Brain pericyte (primary cell): ENCODE measurements at regions not wholly inside any gene's neighbourhood (a gene's known extent, or its start where the extent isn't known, plus 50 kb on each side); places are given as distances from the start of the nearest gene placed in this dataset.
"Not testable (repeated sequence)": the region's sequence is repeated elsewhere in the genome, so short reads cannot be mapped to it uniquely, and the experiment has no call there.

Source experiments
- DNase-seq: peaks from one replicate; pipeline ENCODE4 v3.0.0-alpha.2; 2012; ENCODE audit warnings: low read depth, low spot score

DNA sequence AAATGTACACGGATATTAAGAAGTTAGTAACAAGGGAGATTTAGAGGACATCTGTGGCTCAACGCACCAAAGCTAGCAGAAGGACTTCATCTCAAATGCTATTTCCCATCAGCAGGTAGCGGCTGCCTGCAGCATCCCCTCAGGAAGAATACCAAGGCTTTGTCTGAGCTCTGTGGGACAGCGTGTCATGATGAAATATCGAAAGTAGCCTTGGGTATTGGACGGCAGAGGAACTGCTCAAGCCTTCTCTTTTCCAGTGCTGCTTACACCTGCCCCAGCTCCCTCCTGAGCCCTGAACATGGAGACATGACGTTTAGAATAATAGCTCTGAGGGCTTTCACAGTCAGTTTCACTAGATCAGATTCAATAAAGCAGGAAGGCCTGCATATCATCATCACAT is 241.6 kb downstream of the SUCLG1 start:
- no peak for DNase-seq

DNA sequence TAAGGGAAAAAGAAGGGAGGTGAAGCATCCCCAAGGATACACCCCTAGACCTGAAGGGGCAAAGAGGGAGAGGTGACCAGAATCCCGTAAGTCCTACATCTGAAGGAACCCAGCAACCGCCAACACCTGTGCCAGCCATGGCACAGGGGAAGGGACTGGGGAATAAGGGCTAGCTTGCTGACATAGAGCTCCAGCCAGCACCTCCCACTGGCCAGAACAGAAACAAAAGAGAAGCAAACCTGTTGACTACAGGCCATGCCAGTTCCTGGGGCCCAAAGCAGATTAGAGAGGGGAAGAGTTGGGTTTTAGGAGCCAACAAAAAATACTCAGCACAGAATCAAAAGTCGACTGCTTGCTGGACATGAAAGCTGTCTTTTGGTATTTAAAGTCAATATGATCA is 244.6 kb downstream of the SUCLG1 start:
- DNase-seq = no peak

DNA sequence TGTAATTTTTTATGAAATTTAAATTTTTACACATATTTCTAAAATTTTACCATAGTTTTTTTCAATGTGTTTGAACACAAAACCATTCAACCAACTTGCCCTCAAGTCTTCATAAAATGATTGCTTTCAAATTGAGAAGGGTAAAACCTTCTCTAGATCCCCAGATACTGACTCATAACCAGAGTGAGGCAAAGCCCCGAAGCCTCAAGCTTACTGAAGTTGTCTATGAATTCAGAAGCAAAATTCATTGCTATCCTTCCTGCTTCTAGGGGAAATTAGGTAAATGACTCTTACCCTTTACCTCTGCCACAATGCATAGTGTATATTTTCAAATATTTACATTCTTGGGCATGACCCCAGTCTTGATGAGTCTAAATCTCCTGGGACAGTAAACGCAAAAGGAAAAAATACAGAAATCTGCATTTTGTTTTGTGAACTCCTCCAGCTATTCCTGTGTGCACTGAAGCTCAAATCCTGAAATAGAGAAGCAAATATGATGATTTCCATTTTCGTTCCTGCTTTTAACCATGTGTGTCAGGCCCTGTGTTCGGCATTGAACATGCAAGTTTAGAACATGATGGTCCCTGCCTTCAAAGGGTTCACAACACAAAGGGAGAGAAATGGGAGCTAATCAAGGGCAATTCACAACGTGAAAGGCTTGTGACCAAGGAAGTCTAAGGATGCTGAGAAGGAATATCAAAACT is 246.3 kb downstream of the SUCLG1 start:
- no peak for DNase-seq

DNA sequence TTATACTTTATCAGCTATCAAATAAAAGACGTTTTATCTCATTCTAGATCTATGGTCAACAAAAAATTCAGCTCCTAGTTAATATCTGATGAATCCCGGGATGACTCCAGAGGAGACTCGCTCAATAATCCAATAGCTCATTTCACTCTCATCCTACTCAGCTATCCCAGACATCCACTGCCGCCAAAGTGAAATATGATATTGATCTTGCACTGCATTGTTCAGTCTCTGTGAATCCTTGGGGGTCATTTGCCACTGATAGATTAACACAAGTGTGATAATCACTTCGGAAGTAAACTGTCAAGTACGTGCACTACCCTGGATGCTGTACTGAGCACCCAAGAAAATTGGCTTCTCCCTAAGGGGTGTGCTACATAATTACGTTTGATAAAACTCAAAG is 249.1 kb downstream of the SUCLG1 start:
- DNase-seq = no peak

DNA sequence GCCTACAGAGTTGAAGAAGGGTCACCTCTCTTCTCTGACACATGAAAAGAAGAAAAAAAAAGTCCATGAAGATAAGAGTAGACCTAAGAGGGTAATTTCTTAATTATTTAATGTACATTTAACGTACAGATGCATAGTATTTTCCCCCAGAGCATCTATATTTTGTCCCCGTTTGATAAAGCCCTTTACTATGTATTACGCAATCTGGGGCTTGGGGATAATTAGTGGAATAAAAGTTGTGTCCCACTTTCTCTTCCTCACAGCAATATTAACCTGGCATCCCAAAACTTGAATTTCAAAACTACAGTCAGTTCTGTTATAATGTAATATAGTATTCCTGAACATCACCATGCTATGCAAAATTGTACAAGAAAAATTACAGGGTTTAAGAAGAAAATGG is 254.1 kb downstream of the SUCLG1 start:
- DNase-seq = no peak

DNA sequence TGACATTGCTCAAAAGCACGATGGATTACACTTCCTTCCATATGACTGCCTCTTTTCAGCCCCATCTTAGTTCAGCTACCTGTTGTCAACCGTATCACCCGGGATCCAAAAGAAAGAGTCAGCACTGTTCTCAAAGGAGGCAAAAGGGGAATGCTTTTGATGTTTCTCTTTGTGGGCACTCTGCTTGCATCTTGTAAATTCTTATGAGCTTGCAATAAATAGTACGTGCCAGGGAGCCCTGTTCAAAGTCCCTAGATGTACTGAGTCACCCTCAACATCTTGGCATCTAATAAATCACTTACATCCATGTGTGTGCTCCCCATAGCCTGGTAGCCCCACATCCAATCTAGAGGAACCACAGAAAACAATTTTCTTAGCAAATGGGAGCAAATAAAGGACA is 256.9 kb downstream of the SUCLG1 start:
- no peak for DNase-seq

DNA sequence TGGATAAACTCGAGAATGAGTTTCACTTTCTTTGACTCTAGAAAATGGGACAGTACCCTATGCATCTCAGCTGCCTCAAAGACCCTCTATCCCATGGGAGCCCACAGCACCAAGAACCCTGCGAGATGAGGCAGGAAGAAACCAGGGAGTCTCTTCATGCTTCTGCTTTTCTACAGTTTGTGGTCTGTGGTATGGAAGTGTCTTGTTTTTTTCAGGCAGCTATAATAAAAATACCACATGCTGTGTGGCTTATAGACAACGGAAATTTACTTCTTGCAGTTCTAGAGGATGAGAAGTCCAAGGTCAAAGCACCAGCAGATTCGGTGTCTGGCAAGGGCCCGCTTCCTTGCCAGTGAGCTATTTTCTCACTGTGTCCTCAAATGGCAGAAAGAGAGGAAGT is 257.9 kb downstream of the SUCLG1 start:
- no peak for DNase-seq

DNA sequence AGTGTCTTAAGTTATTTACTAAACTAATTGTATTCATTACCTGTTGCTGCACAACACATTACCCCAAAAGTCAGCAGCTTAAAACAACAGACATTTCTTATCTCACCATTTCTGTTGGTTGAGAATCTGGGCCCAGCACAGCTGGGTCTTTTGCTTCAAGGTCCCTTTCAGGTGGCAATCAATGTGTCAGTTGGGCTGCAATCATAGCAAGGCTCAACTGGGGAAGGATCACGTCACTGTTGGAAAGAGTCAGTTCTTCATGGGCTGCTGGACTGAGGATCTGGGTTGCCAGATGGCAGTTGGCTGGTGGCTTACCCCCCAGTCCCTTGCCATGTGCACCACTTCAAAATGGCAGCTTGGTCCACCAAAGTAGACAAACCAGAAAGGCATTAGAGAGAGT is 261.2 kb downstream of the SUCLG1 start:
- DNase-seq = no peak

DNA sequence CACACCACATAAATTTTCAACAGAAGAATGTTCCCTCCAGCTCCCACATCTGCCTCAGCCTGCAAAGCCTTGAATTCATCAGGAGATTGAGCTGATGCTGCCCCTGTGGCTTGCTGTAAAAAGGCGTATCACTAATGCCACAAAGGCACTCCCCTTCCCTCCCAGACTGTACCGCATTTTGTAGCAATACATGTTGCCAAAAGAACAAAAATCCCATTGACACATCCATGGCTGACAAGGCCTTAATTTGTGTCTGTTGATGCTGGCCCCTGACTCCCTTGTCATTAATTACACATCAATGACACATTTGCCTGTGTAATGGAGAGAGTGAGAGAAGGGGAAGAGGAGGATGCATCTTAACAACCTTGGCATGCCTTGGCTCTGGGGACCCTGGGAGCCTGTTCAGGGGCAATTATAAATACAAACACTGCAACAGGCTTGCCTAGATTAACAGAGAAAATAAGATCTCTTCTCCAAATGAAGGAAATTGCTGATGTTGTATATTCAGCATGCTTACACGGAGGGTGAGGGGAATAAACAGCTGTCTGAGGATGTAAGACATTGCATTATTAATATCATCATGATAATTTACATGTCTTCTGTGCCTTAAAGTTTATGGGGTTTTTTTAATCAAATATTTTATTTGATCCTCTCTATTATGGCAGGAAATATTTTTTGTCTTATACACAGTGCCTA is 264.0 kb downstream of the SUCLG1 start:
- DNase-seq = no peak

DNA sequence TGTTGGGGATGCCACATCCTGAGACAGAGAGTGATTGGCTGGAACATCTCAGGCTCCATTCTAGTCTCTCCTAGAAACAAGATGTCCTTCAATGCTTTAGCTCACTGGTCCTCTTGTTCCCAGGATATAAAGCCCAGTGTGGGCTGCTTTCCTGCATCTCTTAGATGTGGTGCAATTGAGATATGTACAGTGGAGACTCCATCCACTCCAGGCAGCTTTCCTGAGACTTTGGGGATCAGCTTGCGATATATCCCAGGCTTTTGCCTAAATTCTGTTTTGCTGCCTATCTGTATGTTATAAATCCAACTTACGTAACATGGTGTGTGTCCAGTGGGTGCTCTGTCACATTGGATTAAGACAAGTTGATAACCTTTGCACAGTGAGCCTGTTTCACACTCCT is 264.9 kb downstream of the SUCLG1 start:
- no peak for DNase-seq

DNA sequence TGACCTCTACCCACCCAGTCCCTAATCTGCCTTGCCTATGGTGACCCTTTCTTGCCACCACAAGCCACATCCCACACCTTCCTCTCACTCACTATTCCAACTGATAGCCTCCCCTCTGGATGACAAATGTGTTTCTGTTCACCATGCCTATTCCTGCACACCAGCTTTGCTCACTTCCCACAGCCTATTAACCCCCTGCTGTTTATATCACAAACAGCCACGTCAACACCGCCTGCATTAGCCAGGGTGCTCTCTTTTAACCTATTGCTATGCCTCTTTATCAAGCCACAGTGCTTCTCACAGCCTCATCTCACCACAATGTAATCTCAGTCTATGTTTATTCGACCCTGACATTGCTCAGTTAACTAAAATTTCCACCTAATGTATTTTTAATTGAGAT is 271.8 kb downstream of the SUCLG1 start:
- no peak for DNase-seq

DNA sequence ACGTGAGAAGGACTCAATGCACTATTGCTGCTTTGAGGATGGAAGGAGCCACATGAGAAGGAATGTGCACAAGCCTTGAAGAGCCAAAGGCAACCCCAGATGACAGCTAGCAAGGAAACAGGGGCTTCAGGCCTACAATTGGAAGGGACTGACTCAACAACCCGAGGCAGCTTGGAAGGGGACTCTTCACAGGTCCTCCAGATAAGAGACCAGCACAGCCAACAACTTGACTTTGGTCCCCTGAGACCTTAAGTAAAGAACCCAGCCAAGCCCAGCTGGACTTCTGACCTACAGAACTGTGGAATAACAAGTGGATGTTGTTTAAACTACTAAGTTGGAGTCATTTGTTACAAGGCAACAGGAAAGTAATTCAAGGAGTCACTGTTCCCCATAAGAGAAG is 277.2 kb downstream of the SUCLG1 start:
- DNase-seq = no peak

DNA sequence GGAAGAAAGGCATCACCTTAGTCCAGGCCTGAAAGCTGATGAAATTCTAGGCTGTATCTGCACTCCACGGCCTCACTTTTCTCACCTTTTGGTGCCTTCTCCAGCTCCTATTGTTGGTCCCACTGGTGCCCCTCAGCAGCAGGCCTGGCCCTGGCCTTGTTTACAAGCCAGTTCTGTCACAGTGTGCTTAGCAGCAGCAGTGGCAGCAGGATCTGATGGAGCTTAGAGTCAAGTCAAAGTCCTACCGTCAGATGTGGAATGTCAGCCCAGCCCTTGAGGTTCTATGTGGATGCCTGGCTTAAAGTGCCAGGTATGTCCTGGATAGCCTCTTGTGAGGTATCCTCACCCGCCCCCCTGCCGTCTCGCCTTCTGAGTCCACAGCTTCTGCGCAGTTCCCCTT is 281.3 kb downstream of the SUCLG1 start:
- DNase-seq = no peak

DNA sequence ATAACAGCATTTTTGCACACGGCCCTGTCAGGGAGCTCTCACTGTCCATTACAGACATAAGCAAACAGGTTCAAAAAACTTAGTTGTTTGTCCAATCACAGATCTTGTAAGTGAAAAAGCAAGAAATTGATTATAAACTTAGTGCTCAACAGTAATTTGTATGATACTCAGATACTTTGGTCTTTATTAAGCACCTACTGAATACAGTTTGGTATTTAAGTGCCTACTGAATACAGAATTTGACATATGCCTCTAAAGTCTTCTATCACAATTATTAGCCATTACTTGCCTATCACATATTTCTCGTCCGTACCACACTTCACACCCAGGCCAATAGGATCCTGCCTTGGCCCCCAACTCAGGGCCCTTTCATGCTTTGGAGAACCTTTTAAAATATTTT is 283.1 kb downstream of the SUCLG1 start:
- DNase-seq = no peak

DNA sequence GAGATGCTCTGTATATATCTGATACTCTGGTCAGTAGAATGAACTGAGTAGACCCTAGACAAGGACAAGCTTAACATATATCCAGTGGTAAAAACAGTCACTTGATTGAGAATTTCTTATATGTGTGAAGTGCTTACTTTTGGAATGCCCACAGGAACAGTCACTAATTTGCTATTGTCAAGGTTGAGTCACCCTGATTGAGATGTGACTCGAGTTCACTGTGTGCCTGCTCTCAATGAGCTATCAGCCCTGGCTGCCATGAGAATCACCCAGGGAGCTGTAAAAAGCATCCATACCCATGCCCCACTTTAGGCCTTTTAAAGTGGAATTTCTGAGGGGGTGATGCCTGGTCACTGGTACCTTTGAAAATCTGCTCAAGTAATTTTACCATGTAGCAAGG is 283.7 kb downstream of the SUCLG1 start:
- no peak for DNase-seq

DNA sequence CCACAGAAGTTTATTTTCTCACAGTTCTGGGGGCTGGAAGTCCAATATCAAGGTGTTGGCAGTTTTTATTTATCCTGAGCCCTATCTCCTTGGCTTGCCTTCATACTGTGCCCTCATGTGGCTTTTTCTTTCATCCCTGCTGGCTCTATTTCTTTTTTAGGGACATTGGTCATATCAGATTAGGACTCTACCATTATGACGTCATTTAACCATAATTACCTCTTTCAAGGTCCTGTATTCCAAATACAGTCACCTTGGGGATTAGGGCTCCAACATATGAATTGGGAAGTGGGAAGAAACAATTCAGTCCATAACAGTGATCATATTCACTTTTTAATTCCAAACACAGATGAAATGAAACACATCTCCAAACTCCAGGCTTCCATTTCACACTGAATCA is 286.0 kb downstream of the SUCLG1 start:
- no peak for DNase-seq

DNA sequence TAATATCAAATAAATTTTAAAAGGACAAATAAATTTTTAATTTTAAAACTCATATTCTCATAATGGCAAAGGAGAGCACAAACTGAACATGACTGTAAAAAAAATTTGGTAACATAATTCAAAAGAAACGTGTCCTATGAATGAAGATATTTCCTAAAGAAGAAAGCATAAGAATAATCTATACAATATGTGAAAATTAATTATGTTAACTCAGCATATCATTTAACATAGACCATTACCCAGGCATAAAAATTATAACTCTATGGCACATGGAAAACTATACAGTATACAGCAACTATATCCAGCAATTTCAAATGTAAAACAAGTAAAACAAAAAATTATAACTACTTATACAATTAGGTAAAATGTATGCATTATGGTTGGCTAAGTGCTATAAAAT is 288.1 kb downstream of the SUCLG1 start:
- no peak for DNase-seq

DNA sequence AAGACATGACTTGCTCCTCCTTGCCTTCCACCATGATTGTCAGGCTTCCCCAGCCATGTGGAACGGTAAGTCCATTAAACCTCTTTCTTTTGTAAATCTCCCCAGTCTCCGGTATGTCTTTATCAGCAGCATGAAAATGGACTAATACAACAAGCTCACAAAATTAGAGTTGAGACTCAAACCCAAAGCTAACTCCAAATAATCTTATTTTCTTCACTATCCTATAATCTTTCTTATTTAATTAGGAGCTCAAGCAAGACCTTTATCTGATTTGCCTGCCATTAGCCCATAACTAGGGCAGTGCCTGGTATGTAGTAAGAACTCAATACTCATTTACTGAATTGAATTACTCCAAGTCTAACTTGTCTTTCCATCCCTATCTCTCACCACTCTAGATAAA is 289.2 kb downstream of the SUCLG1 start:
- no peak for DNase-seq

DNA sequence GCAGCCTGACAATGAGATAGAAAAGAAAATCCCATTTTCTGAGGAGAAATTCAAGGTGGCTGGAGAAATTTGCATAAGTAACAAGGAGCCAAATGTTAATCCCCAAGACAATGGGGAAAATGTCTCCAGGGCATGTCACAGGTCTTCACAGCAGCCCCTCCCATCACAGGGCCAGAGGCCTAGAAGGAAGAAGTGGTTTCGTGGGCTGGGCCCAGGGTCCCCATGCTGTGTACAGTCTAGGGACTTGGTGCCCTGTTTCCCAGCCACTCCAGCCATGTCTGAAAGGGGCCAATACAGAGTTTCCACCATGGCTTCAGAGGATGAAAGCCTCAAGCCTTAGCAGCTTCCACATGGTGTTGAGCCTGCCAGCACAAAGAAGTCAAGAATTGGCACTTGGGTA is 290.5 kb downstream of the SUCLG1 start:
- not testable (repeated sequence) for DNase-seq

DNA sequence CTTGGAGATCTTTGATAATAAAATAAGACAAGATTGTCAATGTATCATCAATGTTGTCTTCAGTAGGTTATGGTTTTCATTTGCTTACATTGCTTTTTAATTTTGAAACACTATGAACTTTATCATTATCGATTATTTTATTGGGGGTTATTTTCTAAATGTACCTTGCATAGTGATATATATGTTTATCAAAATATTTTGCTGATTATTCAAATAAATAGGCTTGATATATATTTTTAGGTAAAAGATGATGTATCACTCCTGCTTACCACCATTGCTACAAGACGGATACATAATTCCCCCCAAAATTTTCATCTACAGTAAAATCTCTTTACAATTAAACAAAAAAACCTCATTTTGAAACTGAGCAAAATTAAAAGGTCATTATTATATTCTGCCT is 293.8 kb downstream of the SUCLG1 start:
- no peak for DNase-seq

DNA sequence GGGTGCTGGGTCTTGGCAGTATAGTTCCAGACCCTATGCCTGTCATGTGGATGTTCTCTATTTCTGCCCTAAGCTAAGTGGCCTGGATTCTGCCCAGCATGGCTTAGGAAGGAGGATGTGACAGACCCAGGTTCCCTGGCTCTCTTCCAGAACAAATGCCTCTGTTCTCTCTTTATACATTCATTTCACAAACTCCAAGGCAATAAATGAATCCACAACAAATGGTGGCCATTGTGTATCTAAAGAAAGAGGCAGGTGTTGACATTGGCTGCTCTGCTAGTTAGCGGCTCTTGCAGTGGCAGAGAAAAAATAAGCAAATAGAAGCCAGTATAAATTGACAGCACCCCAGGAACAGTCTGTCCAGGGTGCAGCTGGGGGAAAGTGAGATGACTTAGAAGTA is 298.6 kb downstream of the SUCLG1 start:
- DNase-seq = no peak

DNA sequence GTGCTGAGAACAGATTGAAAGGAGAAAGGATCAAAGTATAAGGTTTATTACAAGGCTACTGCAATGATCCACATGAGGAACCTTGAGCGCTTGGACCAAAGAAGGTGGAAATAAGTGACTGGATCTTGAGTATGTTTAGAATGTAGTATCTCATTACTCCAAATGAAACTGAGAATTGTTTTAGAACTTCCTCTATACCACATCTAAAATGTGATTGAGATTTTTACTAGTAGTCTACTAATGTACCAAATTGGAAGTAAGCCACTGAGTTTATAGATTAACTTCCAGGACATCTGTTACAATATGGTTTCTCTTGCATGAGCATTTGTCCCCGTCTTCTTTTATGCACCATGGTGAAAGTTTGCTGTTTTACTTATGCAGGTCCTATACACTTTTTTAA is 300.5 kb downstream of the SUCLG1 start:
- no peak for DNase-seq

DNA sequence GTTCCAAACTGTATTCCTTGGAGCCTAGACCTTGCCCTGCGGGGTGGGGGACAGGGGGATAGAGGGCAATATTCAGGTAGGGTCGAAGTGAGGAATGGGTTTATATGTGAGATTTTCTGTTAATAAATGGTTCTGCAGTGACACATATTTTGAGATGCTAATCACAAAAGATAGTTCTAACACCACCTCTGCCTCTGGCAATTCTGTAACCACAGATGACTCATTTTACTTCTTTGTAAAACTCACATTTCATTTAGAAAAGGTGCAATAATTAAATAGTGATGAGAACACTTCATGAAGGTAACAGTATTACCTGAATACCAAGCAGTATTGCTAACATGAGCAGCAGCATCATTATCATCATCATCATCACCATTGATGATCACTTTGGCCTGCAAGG is 306.6 kb downstream of the SUCLG1 start:
- no peak for DNase-seq

DNA sequence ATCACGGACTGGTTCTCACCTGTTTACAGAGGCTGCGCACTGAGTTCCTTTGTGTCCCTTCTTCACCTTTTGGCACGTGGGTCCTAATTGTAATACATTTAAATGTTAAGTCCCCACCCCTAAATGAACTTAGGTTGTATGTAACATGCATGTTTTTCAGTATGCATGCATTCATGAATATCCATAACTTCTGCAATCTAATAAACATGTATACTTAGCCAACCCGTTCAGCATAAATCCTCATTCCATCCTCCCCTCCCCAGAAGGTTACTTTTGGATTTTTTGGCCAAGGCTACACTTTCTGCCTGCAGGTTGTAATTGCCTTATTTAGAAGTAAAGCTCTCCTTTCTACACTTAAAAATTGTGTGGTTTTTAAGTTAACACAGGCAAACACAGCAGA is 314.7 kb downstream of the SUCLG1 start:
- DNase-seq = no peak
